ENCODE measurements at regions not wholly inside any gene's neighbourhood (a gene's known extent, or its start where the extent isn't known, plus 50 kb on each side); places are given as distances from the start of the nearest gene placed in this dataset.
"Not testable (repeated sequence)": the region's sequence is repeated elsewhere in the genome, so short reads cannot be mapped to it uniquely, and the experiment has no call there.

- no peak for DNase-seq (ENCODE audit: low spot score)
Observed at GRCh38 chr2:156933645-156934225, 323.8 kb upstream of the GALNT5 start.

GRCh38 chr2:156935616-156936015, 321.9 kb upstream of the GALNT5 start:
- no peak for DNase-seq (ENCODE audit: low spot score)

GRCh38 chr2:156937430-156937829, 320.1 kb upstream of the GALNT5 start:
- DNase-seq (ENCODE audit: low spot score): no peak

- no peak for DNase-seq (ENCODE audit: low spot score)
Observed at GRCh38 chr2:156944871-156945270, 312.6 kb upstream of the GALNT5 start.

- DNase-seq (ENCODE audit: low spot score): no peak
Observed at GRCh38 chr2:156947261-156947660, 310.2 kb upstream of the GALNT5 start.

GRCh38 chr2:156955701-156956100, 301.8 kb upstream of the GALNT5 start:
- DNase-seq (ENCODE audit: low spot score): no peak

GRCh38 chr2:156956161-156956560, 301.3 kb upstream of the GALNT5 start:
- no peak for DNase-seq (ENCODE audit: low spot score)

- DNase-seq (ENCODE audit: low spot score): no peak
Observed at GRCh38 chr2:156958374-156958773, 299.1 kb upstream of the GALNT5 start.

GRCh38 chr2:156959481-156959880, 298.0 kb upstream of the GALNT5 start:
- DNase-seq (ENCODE audit: low spot score): no peak

GRCh38 chr2:156982615-156983014, 274.9 kb upstream of the GALNT5 start:
- no peak for DNase-seq (ENCODE audit: low spot score)

- DNase-seq (ENCODE audit: low spot score): no peak
Observed at GRCh38 chr2:156986339-156986988, 271.0 kb upstream of the GALNT5 start.

- no peak for DNase-seq (ENCODE audit: low spot score)
Observed at GRCh38 chr2:156999661-157000060, 257.8 kb upstream of the GALNT5 start.

GRCh38 chr2:157004789-157005188, 252.7 kb upstream of the GALNT5 start:
- DNase-seq (ENCODE audit: low spot score): no peak

- DNase-seq (ENCODE audit: low spot score): no peak
Observed at GRCh38 chr2:157015015-157015575, 242.4 kb upstream of the GALNT5 start.

- not testable (repeated sequence) for DNase-seq (ENCODE audit: low spot score)
Observed at GRCh38 chr2:157023264-157023663, 234.2 kb upstream of the GALNT5 start.

- DNase-seq (ENCODE audit: low spot score): no peak
Observed at GRCh38 chr2:157024129-157024528, 233.4 kb upstream of the GALNT5 start.

- no peak for DNase-seq (ENCODE audit: low spot score)
Observed at GRCh38 chr2:157032017-157032416, 225.5 kb upstream of the GALNT5 start.

- no peak for DNase-seq (ENCODE audit: low spot score)
Observed at GRCh38 chr2:157036726-157037125, 220.8 kb upstream of the GALNT5 start.

- DNase-seq (ENCODE audit: low spot score): no peak
Observed at GRCh38 chr2:157043786-157044185, 213.7 kb upstream of the GALNT5 start.

- DNase-seq (ENCODE audit: low spot score): no peak
Observed at GRCh38 chr2:157046396-157046795, 211.1 kb upstream of the GALNT5 start.

- DNase-seq (ENCODE audit: low spot score): no peak
Observed at GRCh38 chr2:157052685-157053224, 204.8 kb upstream of the GALNT5 start.

GRCh38 chr2:157053876-157054275, 203.6 kb upstream of the GALNT5 start:
- no peak for DNase-seq (ENCODE audit: low spot score)

GRCh38 chr2:157055660-157056199, 201.8 kb upstream of the GALNT5 start:
- peak; percentile 44 for DNase-seq (ENCODE audit: low spot score)
